ENCODE measurements at regions not wholly inside any gene's neighbourhood (a gene's known extent, or its start where the extent isn't known, plus 50 kb on each side); places are given as distances from the start of the nearest gene placed in this dataset.

- Histone ChIP-seq H3K4me3 (ENCODE audit: low read length) (no peak overlapping the region), H3K9me3 (ENCODE audit: low read length) (no peaks in the 10 kb centered on the region), H2AFZ (ENCODE audit: low read depth, low read length) (no peak overlapping the region), H4K20me1 (ENCODE audit: insufficient read depth) (no peaks in the 10 kb centered on the region), H3K79me2 (replicated peaks; ENCODE audit: insufficient read depth, low read length) (no peaks in the 10 kb centered on the region), H3K36me3 (ENCODE audit: insufficient read depth, low read length) (no peaks in the 10 kb centered on the region), H3K27ac (ENCODE audit: low read length) (no peak overlapping the region), H3K4me2 (ENCODE audit: low read length) (no peak overlapping the region), H3K27me3 (ENCODE audit: insufficient read depth, low read depth, low read length) (peaks cover 5% of the 10 kb centered on the region), H3F3A (ENCODE audit: insufficient read depth, low read length, poor library complexity, severe bottlenecking) (no peaks in the 10 kb centered on the region), H3K9ac (ENCODE audit: low read length) (no peak overlapping the region), H3K9me2 (ENCODE audit: insufficient read depth, low read length) (no peaks in the 10 kb centered on the region)
- TF ChIP-seq POLR2AphosphoS5 (IDR thresholded peaks at IDR 0.05): no peak
- no peak for TF ChIP-seq EZH2 (IDR thresholded peaks at IDR 0.05; ENCODE audit: borderline replicate concordance, insufficient read depth, low read length, poor library complexity, severe bottlenecking)
- TF ChIP-seq RAD21 (conservative IDR thresholded peaks at IDR 0.05): no peak
- no peak for TF ChIP-seq MXI1 (conservative IDR thresholded peaks at IDR 0.05; ENCODE audit: poor library complexity, severe bottlenecking)
- TF ChIP-seq, protein P1, sequence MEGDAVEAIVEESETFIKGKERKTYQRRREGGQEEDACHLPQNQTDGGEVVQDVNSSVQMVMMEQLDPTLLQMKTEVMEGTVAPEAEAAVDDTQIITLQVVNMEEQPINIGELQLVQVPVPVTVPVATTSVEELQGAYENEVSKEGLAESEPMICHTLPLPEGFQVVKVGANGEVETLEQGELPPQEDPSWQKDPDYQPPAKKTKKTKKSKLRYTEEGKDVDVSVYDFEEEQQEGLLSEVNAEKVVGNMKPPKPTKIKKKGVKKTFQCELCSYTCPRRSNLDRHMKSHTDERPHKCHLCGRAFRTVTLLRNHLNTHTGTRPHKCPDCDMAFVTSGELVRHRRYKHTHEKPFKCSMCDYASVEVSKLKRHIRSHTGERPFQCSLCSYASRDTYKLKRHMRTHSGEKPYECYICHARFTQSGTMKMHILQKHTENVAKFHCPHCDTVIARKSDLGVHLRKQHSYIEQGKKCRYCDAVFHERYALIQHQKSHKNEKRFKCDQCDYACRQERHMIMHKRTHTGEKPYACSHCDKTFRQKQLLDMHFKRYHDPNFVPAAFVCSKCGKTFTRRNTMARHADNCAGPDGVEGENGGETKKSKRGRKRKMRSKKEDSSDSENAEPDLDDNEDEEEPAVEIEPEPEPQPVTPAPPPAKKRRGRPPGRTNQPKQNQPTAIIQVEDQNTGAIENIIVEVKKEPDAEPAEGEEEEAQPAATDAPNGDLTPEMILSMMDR (IDR thresholded peaks at IDR 0.05; ENCODE audit: poor library complexity, severe bottlenecking): no peak
- TF ChIP-seq EP300 (conservative IDR thresholded peaks at IDR 0.05; ENCODE audit: poor library complexity, severe bottlenecking): no peak
- TF ChIP-seq TAF1 (IDR thresholded peaks at IDR 0.05; ENCODE audit: low read depth): no peak
- TF ChIP-seq SMC3 (conservative IDR thresholded peaks at IDR 0.05; ENCODE audit: poor library complexity): no peak
- TF ChIP-seq, protein P2, sequence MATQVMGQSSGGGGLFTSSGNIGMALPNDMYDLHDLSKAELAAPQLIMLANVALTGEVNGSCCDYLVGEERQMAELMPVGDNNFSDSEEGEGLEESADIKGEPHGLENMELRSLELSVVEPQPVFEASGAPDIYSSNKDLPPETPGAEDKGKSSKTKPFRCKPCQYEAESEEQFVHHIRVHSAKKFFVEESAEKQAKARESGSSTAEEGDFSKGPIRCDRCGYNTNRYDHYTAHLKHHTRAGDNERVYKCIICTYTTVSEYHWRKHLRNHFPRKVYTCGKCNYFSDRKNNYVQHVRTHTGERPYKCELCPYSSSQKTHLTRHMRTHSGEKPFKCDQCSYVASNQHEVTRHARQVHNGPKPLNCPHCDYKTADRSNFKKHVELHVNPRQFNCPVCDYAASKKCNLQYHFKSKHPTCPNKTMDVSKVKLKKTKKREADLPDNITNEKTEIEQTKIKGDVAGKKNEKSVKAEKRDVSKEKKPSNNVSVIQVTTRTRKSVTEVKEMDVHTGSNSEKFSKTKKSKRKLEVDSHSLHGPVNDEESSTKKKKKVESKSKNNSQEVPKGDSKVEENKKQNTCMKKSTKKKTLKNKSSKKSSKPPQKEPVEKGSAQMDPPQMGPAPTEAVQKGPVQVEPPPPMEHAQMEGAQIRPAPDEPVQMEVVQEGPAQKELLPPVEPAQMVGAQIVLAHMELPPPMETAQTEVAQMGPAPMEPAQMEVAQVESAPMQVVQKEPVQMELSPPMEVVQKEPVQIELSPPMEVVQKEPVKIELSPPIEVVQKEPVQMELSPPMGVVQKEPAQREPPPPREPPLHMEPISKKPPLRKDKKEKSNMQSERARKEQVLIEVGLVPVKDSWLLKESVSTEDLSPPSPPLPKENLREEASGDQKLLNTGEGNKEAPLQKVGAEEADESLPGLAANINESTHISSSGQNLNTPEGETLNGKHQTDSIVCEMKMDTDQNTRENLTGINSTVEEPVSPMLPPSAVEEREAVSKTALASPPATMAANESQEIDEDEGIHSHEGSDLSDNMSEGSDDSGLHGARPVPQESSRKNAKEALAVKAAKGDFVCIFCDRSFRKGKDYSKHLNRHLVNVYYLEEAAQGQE (IDR thresholded peaks at IDR 0.05; ENCODE audit: borderline replicate concordance): no peak
Observed at GRCh38 chr12:114741940-114742339, 58.0 kb upstream of the TBX3 start.

DNA sequence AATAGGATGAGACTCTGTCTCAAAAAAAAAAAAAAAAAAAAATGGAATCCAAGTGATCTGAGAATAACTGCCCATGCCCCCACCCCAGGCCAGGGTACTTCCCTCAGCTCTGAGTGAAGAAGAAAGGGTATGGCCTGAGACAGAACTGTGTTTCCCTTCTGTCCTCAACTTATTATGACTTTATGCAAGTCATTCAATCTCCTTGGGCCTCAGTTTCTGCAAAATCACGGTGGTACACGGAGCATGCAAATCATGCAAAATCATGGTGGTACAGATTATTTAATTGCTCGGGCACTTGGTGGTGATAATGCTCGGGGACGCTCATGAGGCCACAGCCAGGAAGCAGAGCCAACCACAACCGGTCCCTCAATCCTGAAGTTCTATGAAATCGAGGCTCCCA lies 56.5 kb upstream of the TBX3 start:
- no peaks in the 10 kb centered on the region for H3K79me2 ChIP-seq (replicated peaks; ENCODE audit: insufficient read depth, low read length)
- no peaks in the 10 kb centered on the region for H3K9me2 ChIP-seq (ENCODE audit: insufficient read depth, low read length)
- H4K20me1 ChIP-seq (ENCODE audit: insufficient read depth): no peaks in the 10 kb centered on the region
- H3K4me3 ChIP-seq (ENCODE audit: low read length): no peak overlapping the region
- H2AFZ ChIP-seq (ENCODE audit: low read depth, low read length): no peak overlapping the region
- H3K36me3 ChIP-seq (ENCODE audit: insufficient read depth, low read length): no peaks in the 10 kb centered on the region
- H3K9me3 ChIP-seq (ENCODE audit: low read length): peaks cover 7% of the 10 kb centered on the region
- H3K4me2 ChIP-seq (ENCODE audit: low read length): no peak overlapping the region
- TF ChIP-seq, protein P2 (IDR thresholded peaks at IDR 0.05; ENCODE audit: borderline replicate concordance): no peak
- no peak for TF ChIP-seq TAF1 (IDR thresholded peaks at IDR 0.05; ENCODE audit: low read depth)
- TF ChIP-seq EP300 (conservative IDR thresholded peaks at IDR 0.05; ENCODE audit: poor library complexity, severe bottlenecking): no peak
- TF ChIP-seq SMC3 (conservative IDR thresholded peaks at IDR 0.05; ENCODE audit: poor library complexity): no peak
- no peak for TF ChIP-seq POLR2AphosphoS5 (IDR thresholded peaks at IDR 0.05)
- TF ChIP-seq RAD21 (conservative IDR thresholded peaks at IDR 0.05): no peak
- TF ChIP-seq, protein P1 (IDR thresholded peaks at IDR 0.05; ENCODE audit: poor library complexity, severe bottlenecking): no peak
- H3K27me3 ChIP-seq (ENCODE audit: insufficient read depth, low read depth, low read length): peaks cover 20% of the 10 kb centered on the region
- no peak overlapping the region for H3K9ac ChIP-seq (ENCODE audit: low read length)
- H3K27ac ChIP-seq (ENCODE audit: low read length): no peak overlapping the region
- no peaks in the 10 kb centered on the region for H3F3A ChIP-seq (ENCODE audit: insufficient read depth, low read length, poor library complexity, severe bottlenecking)
